IMR-90 (cell line): ENCODE measurements at regions not wholly inside any gene's neighbourhood (a gene's known extent, or its start where the extent isn't known, plus 50 kb on each side); places are given as distances from the start of the nearest gene placed in this dataset.
A peak's percentile ranks its signal among the peaks of the same experiment; 100 is the strongest.

ENCODE experiments used
- ATAC-seq: fragments of 200-7000 bp; cut with Tn5 transposase; 2 replicates; pipeline ENCODE4 v1.9.1; 2020; ENCODE audit warnings: low read depth, mild to moderate bottlenecking, moderate library complexity
- BruUV-seq: library from RNA; stranded (reverse); fragments of 400-500 nt; replicated peaks from 2 replicates; lab custom pipeline; 2021; lab: Mats Ljungman, UMichigan
- CTCF ChIA-PET: fragments of 300-600 bp; formaldehyde crosslinking; extraction: SDS; loops from one replicate; lab custom pipeline; 2021; ENCODE audit warnings: antibody characterized with exemption; lab: Yijun Ruan, JAX
- POLR2A ChIA-PET: fragments of 300-600 bp; sonication (Branson Sonifier 250); formaldehyde crosslinking; loops from one replicate; lab custom pipeline; 2022; ENCODE audit warnings: antibody characterized with exemption; ENCODE audit not compliant: unreplicated experiment; lab: Charles Lee
- DNase-seq: peaks from one replicate; pipeline ENCODE4 v3.0.0; 2013
- H2AFZ ChIP-seq: replicated peaks from 2 replicates; pipeline ENCODE3; 2013; ENCODE audit warnings: low read length, mild to moderate bottlenecking; ENCODE audit not compliant: poor library complexity
- H2AK5ac ChIP-seq: 2 replicates; pipeline ENCODE4 v1.6.1; 2013; ENCODE audit warnings: low read depth, low read length, inconsistent platforms
- H2AK9ac ChIP-seq: replicated peaks from 2 replicates; pipeline ENCODE3; 2013; ENCODE audit warnings: mild to moderate bottlenecking, low read depth, low read length, moderate library complexity; ENCODE audit not compliant: poor library complexity
- H2BK120ac ChIP-seq: 2 replicates; pipeline ENCODE4 v1.6.1; 2013; ENCODE audit warnings: low read depth, low read length, inconsistent platforms
- H2BK15ac ChIP-seq: 3 replicates; pipeline ENCODE4 v1.6.1; 2013; ENCODE audit warnings: low read depth, low read length, inconsistent platforms
- H2BK20ac ChIP-seq: 2 replicates; pipeline ENCODE4 v1.6.1; 2013; ENCODE audit warnings: low read depth, mild to moderate bottlenecking, inconsistent platforms, low read length, moderate library complexity
- H2BK5ac ChIP-seq: 2 replicates; pipeline ENCODE4 v1.6.1; 2013; ENCODE audit warnings: mild to moderate bottlenecking, low read depth, low read length, inconsistent platforms; ENCODE audit not compliant: poor library complexity, severe bottlenecking
- H3K14ac ChIP-seq: replicated peaks from 2 replicates; pipeline ENCODE4 v1.6.1; 2013; ENCODE audit warnings: low read depth, low read length, inconsistent platforms
- H3K18ac ChIP-seq: 2 replicates; pipeline ENCODE4 v1.6.1; 2013; ENCODE audit warnings: low read depth, low read length, control low read depth
- H3K23ac ChIP-seq: 2 replicates; pipeline ENCODE4 v1.6.1; 2013; ENCODE audit warnings: low read depth, low read length, inconsistent platforms
- H3K27ac ChIP-seq: 2 replicates; pipeline ENCODE4 v1.5.1; 2013; ENCODE audit warnings: mild to moderate bottlenecking, control low read depth, low read length; ENCODE audit not compliant: insufficient read depth
- H3K27me3 ChIP-seq: 2 replicates; pipeline ENCODE4 v1.6.1; 2013; ENCODE audit warnings: low read length; ENCODE audit not compliant: control insufficient read depth, insufficient read depth
- H3K36me3 ChIP-seq: 2 replicates; pipeline ENCODE4 v1.6.1; 2013; ENCODE audit warnings: low read length, mixed read lengths; ENCODE audit not compliant: control insufficient read depth, insufficient read depth
- H3K4ac ChIP-seq: 2 replicates; pipeline ENCODE4 v1.6.1; 2013; ENCODE audit warnings: low read depth, low read length, inconsistent platforms
- H3K4me1 ChIP-seq: 2 replicates; pipeline ENCODE4 v1.6.1; 2013; ENCODE audit warnings: low read length, mixed read lengths; ENCODE audit not compliant: control insufficient read depth, insufficient read depth
- H3K4me2 ChIP-seq: 2 replicates; pipeline ENCODE4 v1.6.1; 2013; ENCODE audit warnings: low read depth, mild to moderate bottlenecking, control low read depth, low read length, moderate library complexity
- H3K4me3 ChIP-seq: 2 replicates; pipeline ENCODE4 v1.5.1; 2013; ENCODE audit warnings: low read depth, mild to moderate bottlenecking, control low read depth, low read length, moderate library complexity; ENCODE audit not compliant: insufficient read depth
- H3K56ac ChIP-seq: 2 replicates; pipeline ENCODE4 v1.6.1; 2013; ENCODE audit warnings: low read length, inconsistent platforms; ENCODE audit not compliant: insufficient read depth; ENCODE audit errors: extremely low read depth
- H3K79me1 ChIP-seq, 2 experiments: 2 replicates each; pipeline ENCODE4 v1.6.1; 2013; ENCODE audit warnings: low read length in 2 of 2, inconsistent platforms in 1 of 2, low read depth in 1 of 2
- H3K9ac ChIP-seq: 2 replicates; pipeline ENCODE4 v1.6.1; 2013; ENCODE audit warnings: low read depth, low read length, control low read depth
- H3K9me1 ChIP-seq: 2 replicates; pipeline ENCODE4 v1.6.1; 2013; ENCODE audit warnings: low read length, inconsistent platforms; ENCODE audit not compliant: insufficient read depth
- H3K9me3 ChIP-seq: 2 replicates; pipeline ENCODE4 v1.6.1; 2013; ENCODE audit warnings: low read length; ENCODE audit not compliant: control insufficient read depth, insufficient read depth
- H4K20me1 ChIP-seq: 2 replicates; pipeline ENCODE4 v1.6.1; 2013; ENCODE audit warnings: low read length, inconsistent platforms; ENCODE audit not compliant: insufficient read depth
- H4K5ac ChIP-seq: 2 replicates; pipeline ENCODE4 v1.6.1; 2013; ENCODE audit warnings: mild to moderate bottlenecking, low read depth, low read length, control low read depth
- H4K8ac ChIP-seq, 2 experiments: 2 replicates each; pipeline ENCODE4 v1.6.1; 2013; ENCODE audit warnings: low read depth in 2 of 2, low read length in 2 of 2, control low read depth in 1 of 2, inconsistent platforms in 1 of 2
- H4K91ac ChIP-seq: 2 replicates; pipeline ENCODE4 v1.6.1; 2013; ENCODE audit warnings: low read depth, low read length, inconsistent platforms; ENCODE audit not compliant: insufficient read depth
- BHLHE40 ChIP-seq: fragments of 150-350 bp; IDR thresholded peaks from 2 replicates; pipeline ENCODE4 v1.6.1; 2016; ENCODE audit warnings: mild to moderate bottlenecking, low read depth, low read length
- CHD1 ChIP-seq: IDR thresholded peaks from 2 replicates; pipeline ENCODE4 v1.6.1; 2012; ENCODE audit warnings: low read depth, low read length, improper control_type of control experiment
- MXI1 ChIP-seq: IDR thresholded peaks from 2 replicates; pipeline ENCODE4 v1.6.1; 2012; ENCODE audit warnings: low read depth, mild to moderate bottlenecking, low read length, moderate library complexity, borderline replicate concordance
- POLR2A ChIP-seq: IDR thresholded peaks from 2 replicates; pipeline ENCODE4 v1.6.1; 2012; ENCODE audit warnings: mild to moderate bottlenecking, low read depth, low read length
- WGBS, 2 experiments: methylation state at CpG; one replicate each; pipeline versions ENCODE4 v1.1.5 to v1.1.7; 2013; ENCODE audit warnings: missing lambda C conversion rate in 2 of 2; ENCODE audit not compliant: insufficient read length in 1 of 2; ENCODE audit errors: extremely low coverage in 2 of 2; 5-methylcytosine and 5-hydroxymethylcytosine counted together
- dilution Hi-C: fragments of 300-500 bp; cut with HindIII; formaldehyde crosslinking; loops from one replicate; pipeline ENCODE4 v1.14.3; 2018; ENCODE audit warnings: low sequenced_read_pairs; ENCODE audit not compliant: unreplicated experiment
- in situ Hi-C: fragments of 300-500 bp; cut with MboI; formaldehyde crosslinking; loops from 3 replicates; pipeline ENCODE4 v1.14.3; 2019; ENCODE audit warnings: low sequenced_read_pairs, inconsistent platforms, mixed read lengths
- intact Hi-C: fragments of 100-400 bp; cut with micrococcal nuclease; formaldehyde crosslinking; loops from 2 replicates; pipeline ENCODE4 v1.10.0; 2022
- TF ChIP-seq, protein P1 (sequence below): conservative IDR thresholded peaks from 2 replicates; pipeline ENCODE4 v1.5.1; 2012; ENCODE audit warnings: mild to moderate bottlenecking, low read depth, low read length, improper control_type of control experiment

DNA sequence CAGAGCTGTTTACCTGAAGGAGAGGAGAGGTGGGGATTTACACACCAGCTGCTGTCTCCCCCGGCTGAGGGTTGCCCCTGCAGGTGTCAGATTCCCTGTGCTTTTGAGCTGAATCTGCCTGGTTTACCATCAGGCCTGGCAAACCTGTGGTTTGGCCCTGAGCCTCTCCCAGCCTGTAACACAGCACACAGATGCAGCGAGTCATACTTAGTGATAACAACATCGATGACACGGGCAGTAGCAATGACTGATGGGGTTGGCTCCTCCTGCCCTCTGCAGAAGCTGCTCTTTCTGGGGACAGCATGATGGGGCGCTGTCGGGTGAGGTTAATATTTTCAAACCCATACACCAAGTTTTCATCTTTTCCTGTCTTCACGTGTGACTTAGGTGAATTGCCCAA, 380.0 kb upstream of the B3GAT1 start:
- intact Hi-C loops = no loop called here
- Histone ChIP-seq H3K79me1 (no peaks in the 10 kb centered on the region), H3K14ac (no peak overlapping the region), H3K9ac (no peak overlapping the region), H3K23ac (no peak overlapping the region), H2AFZ (no peak overlapping the region), H3K36me3 (no peaks in the 10 kb centered on the region), H4K20me1 (no peaks in the 10 kb centered on the region), H3K27ac (no peak overlapping the region), H3K4me3 (no peak overlapping the region), H3K18ac (no peak overlapping the region), H4K5ac (no peak overlapping the region), H4K91ac (no peak overlapping the region), H2BK120ac (no peak overlapping the region), H2BK15ac (no peak overlapping the region), H3K4me1 (no peaks in the 10 kb centered on the region), H4K8ac (no peak overlapping the region), H3K9me1 (no peaks in the 10 kb centered on the region), H3K56ac (no peak overlapping the region), H2BK20ac (no peak overlapping the region), H2BK5ac (no peak overlapping the region), H3K4ac (no peak overlapping the region), H3K4me2 (no peak overlapping the region), H3K9me3 (peaks cover 16% of the 10 kb centered on the region), H3K27me3 (no peaks in the 10 kb centered on the region), H2AK5ac (no peak overlapping the region), H2AK9ac (no peak overlapping the region)
- no peak for ATAC-seq
- WGBS, 2 experiments = no CpG with 5 or more reads among the region's 7 CpGs
- peak; percentile 1 for DNase-seq
- TF ChIP-seq POLR2A (no peak), CHD1 (no peak), BHLHE40 (no peak), MXI1 (no peak)
- TF ChIP-seq, protein P1, sequence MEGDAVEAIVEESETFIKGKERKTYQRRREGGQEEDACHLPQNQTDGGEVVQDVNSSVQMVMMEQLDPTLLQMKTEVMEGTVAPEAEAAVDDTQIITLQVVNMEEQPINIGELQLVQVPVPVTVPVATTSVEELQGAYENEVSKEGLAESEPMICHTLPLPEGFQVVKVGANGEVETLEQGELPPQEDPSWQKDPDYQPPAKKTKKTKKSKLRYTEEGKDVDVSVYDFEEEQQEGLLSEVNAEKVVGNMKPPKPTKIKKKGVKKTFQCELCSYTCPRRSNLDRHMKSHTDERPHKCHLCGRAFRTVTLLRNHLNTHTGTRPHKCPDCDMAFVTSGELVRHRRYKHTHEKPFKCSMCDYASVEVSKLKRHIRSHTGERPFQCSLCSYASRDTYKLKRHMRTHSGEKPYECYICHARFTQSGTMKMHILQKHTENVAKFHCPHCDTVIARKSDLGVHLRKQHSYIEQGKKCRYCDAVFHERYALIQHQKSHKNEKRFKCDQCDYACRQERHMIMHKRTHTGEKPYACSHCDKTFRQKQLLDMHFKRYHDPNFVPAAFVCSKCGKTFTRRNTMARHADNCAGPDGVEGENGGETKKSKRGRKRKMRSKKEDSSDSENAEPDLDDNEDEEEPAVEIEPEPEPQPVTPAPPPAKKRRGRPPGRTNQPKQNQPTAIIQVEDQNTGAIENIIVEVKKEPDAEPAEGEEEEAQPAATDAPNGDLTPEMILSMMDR = no peak
- ChIA-PET CTCF (no interaction called here), POLR2A (no interaction called here)
- in situ Hi-C loops = no loop called here
- no TSS peak for BruUV-seq
- dilution Hi-C loops = no loop called here
